ENCODE measurements at regions not wholly inside any gene's neighbourhood (a gene's known extent, or its start where the extent isn't known, plus 50 kb on each side); places are given as distances from the start of the nearest gene placed in this dataset.
"Not testable (repeated sequence)": the region's sequence is repeated elsewhere in the genome, so short reads cannot be mapped to it uniquely, and the experiment has no call there.

DNA sequence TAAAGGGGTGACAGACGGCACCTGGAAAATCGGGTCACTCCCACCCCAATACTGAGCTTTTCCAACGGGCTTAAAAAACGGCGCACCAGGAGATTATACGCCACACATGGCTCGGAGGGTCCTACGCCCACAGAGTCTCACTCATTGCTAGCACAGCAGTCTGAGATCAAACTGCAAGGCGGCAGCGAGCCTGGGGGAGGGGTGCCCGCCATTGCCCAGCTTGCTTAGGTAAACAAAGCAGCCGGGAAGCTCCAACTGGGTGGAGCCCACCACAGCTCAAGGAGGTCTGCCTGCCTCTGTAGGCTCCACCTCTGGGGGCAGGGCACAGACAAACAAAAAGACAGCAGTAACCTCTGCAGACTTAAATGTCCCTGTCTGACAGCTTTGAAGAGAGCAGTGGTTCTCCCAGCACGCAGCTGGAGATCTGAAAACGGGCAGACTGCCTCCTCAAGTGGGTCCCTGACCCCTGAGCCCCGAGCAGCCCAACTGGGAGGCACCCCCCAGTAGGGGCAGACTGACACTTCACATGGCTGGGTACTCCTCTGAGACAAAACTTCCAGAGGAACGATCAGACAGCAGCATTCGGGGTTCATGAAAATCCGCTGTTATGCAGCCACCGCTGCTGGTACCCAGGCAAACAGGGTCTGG, 162.8 kb upstream of the GJE1 start:
- DNase-seq = not testable (repeated sequence)

DNA sequence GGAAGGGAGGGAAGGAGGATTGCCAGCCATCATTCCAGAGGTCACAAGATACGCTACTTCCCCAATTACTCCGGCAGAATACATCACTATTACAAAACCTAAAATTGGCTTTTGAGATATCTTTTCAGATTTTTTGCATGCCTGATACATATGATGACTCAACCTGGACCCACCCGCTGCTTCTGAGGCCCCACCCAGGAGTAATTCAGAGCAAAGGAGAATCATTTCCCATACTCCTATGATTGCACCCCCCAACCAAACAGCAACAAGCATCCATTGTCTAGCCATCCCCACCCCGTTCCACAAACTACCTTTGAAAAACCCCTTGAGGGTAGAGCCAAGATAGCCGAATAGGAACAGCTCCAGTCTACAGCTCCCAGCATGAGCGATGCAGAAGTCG, 163.5 kb upstream of the GJE1 start:
- no peak for DNase-seq

GRCh38 chr6:141968632-141969031, 164.1 kb upstream of the GJE1 start:
- DNase-seq = no peak

- DNase-seq = no peak
Measured at GRCh38 chr6:141965016-141965545, 167.6 kb upstream of the GJE1 start.

- DNase-seq = no peak
Measured at GRCh38 chr6:141963543-141964295, 169.0 kb upstream of the GJE1 start.

- DNase-seq = no peak
Measured at GRCh38 chr6:141957271-141957670, 175.5 kb upstream of the GJE1 start.

- DNase-seq = no peak
Measured at GRCh38 chr6:141956868-141957267, 175.9 kb upstream of the GJE1 start.

- DNase-seq = no peak
Measured at GRCh38 chr6:141956046-141956761, 176.5 kb upstream of the GJE1 start.

- no peak for DNase-seq
Measured at GRCh38 chr6:141953072-141953471, 179.7 kb upstream of the GJE1 start.

- DNase-seq = no peak
Measured at GRCh38 chr6:141946502-141946901, 186.2 kb upstream of the GJE1 start.

- no peak for DNase-seq
Measured at GRCh38 chr6:141938664-141939063, 194.1 kb upstream of the GJE1 start.

DNA sequence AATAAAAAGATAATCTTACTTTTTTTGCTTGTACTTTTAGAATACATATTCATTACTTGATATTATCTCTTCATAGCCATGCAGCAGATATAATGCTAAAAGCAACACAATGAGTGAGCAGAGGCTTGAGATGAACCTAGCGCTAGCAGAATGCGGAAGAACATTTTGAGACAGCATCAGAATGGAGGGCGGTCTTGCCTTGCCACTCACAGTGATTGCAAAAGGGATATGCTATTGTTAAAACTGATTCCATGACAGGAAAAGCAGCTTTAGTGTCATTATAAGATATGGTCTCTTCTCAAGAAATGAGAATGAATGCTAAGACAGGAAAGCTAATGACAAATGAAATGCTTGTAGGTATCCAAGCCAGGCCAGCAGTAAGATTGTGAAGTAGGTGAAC, 200.0 kb upstream of the GJE1 start:
- no peak for DNase-seq

GRCh38 chr6:141926200-141926900, 206.4 kb upstream of the GJE1 start:
- not testable (repeated sequence) for DNase-seq

- DNase-seq = no peak
Measured at GRCh38 chr6:141925001-141925400, 207.7 kb upstream of the GJE1 start.

- DNase-seq = no peak
Measured at GRCh38 chr6:141922898-141923297, 209.8 kb upstream of the GJE1 start.

GRCh38 chr6:141916682-141917505, 215.8 kb upstream of the GJE1 start:
- not testable (repeated sequence) for DNase-seq

DNA sequence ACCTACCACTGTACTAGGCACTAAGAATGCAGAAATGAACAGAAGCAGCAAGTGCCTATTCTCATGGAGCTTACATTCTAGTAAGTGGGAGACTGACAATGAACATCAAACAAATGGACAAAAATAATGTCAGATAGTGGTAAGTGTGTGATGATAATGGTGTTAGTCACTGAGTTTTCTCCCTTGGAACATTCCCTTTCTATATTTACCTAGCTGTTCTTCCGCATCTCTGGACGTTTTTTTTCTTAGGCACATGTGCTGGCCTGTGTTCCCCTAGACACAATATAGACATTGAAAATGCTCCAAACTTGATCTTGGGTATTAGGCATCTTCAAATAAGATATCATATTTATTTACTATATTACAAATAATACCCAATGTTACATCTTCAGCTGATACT, 218.1 kb upstream of the GJE1 start:
- no peak for DNase-seq

DNA sequence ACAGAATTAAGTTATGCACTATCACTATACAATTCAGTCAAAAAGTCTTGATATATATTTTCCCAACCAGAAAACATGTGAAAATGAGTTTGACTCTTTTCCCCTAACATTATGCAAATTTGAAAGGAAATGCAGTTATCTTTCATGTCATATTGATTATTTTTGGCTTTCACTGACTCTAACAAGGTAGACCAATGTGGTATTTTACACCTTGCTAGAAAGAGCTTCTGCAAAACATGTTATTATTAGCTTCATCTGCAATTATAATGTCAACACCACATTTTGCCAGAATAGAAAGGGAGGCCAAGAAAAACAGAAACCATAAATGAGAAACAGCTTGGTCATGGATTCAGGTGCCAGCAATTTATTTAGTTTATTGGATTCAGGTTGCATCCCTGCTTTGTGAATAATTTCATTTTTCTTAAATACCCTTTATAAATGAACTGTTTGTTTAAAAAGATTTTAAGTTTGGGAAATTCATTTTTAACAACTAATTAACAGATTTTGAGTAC, 226.1 kb upstream of the GJE1 start:
- no peak for DNase-seq

GRCh38 chr6:141890661-141891060, 242.1 kb upstream of the GJE1 start:
- DNase-seq = no peak

DNA sequence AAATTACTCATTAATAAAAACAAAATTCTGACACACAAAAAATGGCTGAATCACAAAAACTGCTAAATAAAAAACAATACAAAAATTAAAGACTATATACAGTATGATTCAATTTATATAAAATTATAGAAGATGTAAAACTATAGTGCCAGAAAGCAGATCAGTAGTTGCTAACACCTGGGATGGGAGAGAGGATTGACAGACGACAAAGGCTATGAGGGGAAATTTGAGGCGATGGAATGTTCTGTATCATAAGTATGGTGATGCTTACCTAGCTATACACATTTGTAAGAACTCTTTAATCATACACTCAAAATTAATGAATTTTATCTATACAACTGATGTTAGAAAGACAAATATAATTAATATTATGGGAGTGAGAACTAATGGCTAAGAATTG, 247.9 kb upstream of the GJE1 start:
- DNase-seq = no peak

- no peak for DNase-seq
Measured at GRCh38 chr6:141878686-141879085, 254.0 kb upstream of the GJE1 start.

All from tongue (tissue), 1 donor.